ENCODE measurements at regions not wholly inside any gene's neighbourhood (a gene's known extent, or its start where the extent isn't known, plus 50 kb on each side); places are given as distances from the start of the nearest gene placed in this dataset.

- no peaks in the 10 kb centered on the region for H3K9me3 ChIP-seq (ENCODE audit: control insufficient read depth, insufficient read depth, low read length)
- no peaks in the 10 kb centered on the region for H3K36me3 ChIP-seq (ENCODE audit: control insufficient read depth, low read length)
- H3F3A ChIP-seq (ENCODE audit: control insufficient read depth, insufficient read depth) = no peaks in the 10 kb centered on the region
- H3K4me1 ChIP-seq (ENCODE audit: control insufficient read depth, low read length) = no peaks in the 10 kb centered on the region
- TF ChIP-seq CTCF (IDR thresholded peaks at IDR 0.05; ENCODE audit: low read depth, low read length, poor library complexity, severe bottlenecking) (no peak), EZH2phosphoT487 (IDR thresholded peaks at IDR 0.05; ENCODE audit: borderline replicate concordance, low read length) (no peak)
- no peak overlapping the region for H3K4me2 ChIP-seq (ENCODE audit: low read length)
- no peaks in the 10 kb centered on the region for H3K27me3 ChIP-seq (ENCODE audit: control insufficient read depth, low read length)
- H3K4me3 ChIP-seq (ENCODE audit: low read length) = no peak overlapping the region
- H3K9me2 ChIP-seq (replicated peaks; ENCODE audit: control insufficient read depth, low read length) = no peaks in the 10 kb centered on the region
- H3K79me2 ChIP-seq (ENCODE audit: control insufficient read depth, low read length) = no peaks in the 10 kb centered on the region
- H3K27ac ChIP-seq (ENCODE audit: low read depth, low read length) = no peak overlapping the region
- H4K20me1 ChIP-seq (ENCODE audit: control insufficient read depth, insufficient read depth, low read depth, low read length) = no peaks in the 10 kb centered on the region
These were observed 740.5 kb downstream of the SORCS1 start for GRCh38 chr10:106424054-106424453.

DNA sequence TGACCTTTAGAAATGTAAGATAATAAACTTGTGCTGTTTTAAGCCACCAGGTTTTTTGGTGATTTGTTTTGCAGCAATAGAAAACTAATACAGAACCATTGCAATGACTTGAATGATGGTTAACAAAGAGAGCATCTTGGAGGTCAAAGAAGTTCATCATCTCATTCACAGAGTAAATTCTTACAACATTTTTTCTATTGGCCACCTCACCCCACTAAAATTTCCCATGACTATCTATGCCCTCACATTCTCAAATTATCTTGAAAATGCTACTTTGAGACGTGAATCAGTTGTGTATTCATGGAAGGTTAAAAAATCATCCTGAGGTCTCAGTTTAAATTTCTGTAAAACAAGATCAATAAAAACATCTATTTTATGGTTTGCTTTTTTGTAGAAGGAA is 754.2 kb downstream of the SORCS1 start:
- TF ChIP-seq EZH2phosphoT487 (IDR thresholded peaks at IDR 0.05; ENCODE audit: borderline replicate concordance, low read length) (no peak), CTCF (IDR thresholded peaks at IDR 0.05; ENCODE audit: low read depth, low read length, poor library complexity, severe bottlenecking) (no peak)
- no peaks in the 10 kb centered on the region for H3K9me3 ChIP-seq (ENCODE audit: control insufficient read depth, insufficient read depth, low read length)

GRCh38 chr10:106405141-106405540 is 759.4 kb downstream of the SORCS1 start:
- H3K4me1 ChIP-seq (ENCODE audit: control insufficient read depth, low read length) = no peaks in the 10 kb centered on the region
- H3K36me3 ChIP-seq (ENCODE audit: control insufficient read depth, low read length) = no peaks in the 10 kb centered on the region
- no peaks in the 10 kb centered on the region for H3F3A ChIP-seq (ENCODE audit: control insufficient read depth, insufficient read depth)
- no peaks in the 10 kb centered on the region for H4K20me1 ChIP-seq (ENCODE audit: control insufficient read depth, insufficient read depth, low read depth, low read length)
- TF ChIP-seq CTCF (IDR thresholded peaks at IDR 0.05; ENCODE audit: low read depth, low read length, poor library complexity, severe bottlenecking) (no peak), EZH2phosphoT487 (IDR thresholded peaks at IDR 0.05; ENCODE audit: borderline replicate concordance, low read length) (no peak)
- H3K9me2 ChIP-seq (replicated peaks; ENCODE audit: control insufficient read depth, low read length) = no peaks in the 10 kb centered on the region
- H3K79me2 ChIP-seq (ENCODE audit: control insufficient read depth, low read length) = no peaks in the 10 kb centered on the region
- no peak overlapping the region for H3K4me2 ChIP-seq (ENCODE audit: low read length)
- H3K27ac ChIP-seq (ENCODE audit: low read depth, low read length) = no peak overlapping the region
- no peak overlapping the region for H3K4me3 ChIP-seq (ENCODE audit: low read length)
- no peaks in the 10 kb centered on the region for H3K27me3 ChIP-seq (ENCODE audit: control insufficient read depth, low read length)
- H3K9me3 ChIP-seq (ENCODE audit: control insufficient read depth, insufficient read depth, low read length) = no peaks in the 10 kb centered on the region

More for the DNA sequence above, 754.2 kb downstream of the SORCS1 start:
- Histone ChIP-seq H3K4me3 (ENCODE audit: low read length) (no peak overlapping the region), H3K27ac (ENCODE audit: low read depth, low read length) (no peak overlapping the region), H4K20me1 (ENCODE audit: control insufficient read depth, insufficient read depth, low read depth, low read length) (no peaks in the 10 kb centered on the region), H3K36me3 (ENCODE audit: control insufficient read depth, low read length) (no peaks in the 10 kb centered on the region), H3K4me2 (ENCODE audit: low read length) (no peak overlapping the region), H3F3A (ENCODE audit: control insufficient read depth, insufficient read depth) (no peaks in the 10 kb centered on the region), H3K27me3 (ENCODE audit: control insufficient read depth, low read length) (no peaks in the 10 kb centered on the region), H3K4me1 (ENCODE audit: control insufficient read depth, low read length) (no peaks in the 10 kb centered on the region), H3K79me2 (ENCODE audit: control insufficient read depth, low read length) (no peaks in the 10 kb centered on the region), H3K9me2 (replicated peaks; ENCODE audit: control insufficient read depth, low read length) (no peaks in the 10 kb centered on the region)

DNA sequence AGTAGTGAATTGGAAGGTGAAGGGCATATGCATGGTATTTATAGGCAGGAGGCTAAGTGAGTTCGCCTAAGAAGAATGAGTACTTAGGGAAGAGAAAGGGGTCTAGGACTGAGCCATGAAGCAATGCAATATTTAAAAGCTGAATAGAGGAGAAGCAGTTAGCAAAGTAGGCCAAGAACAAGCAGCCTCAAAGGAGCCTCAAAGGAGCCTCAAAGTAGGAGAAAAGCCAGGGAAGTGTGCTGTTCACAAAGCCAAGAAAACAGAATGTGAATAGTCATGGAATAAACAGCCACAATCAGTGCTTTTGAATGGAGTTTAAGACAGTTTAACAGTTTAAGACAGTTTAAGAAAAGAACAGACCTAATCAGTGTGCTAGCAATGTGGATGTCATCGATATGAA is 762.0 kb downstream of the SORCS1 start:
- Histone ChIP-seq H4K20me1 (ENCODE audit: control insufficient read depth, insufficient read depth, low read depth, low read length) (no peaks in the 10 kb centered on the region), H3F3A (ENCODE audit: control insufficient read depth, insufficient read depth) (no peaks in the 10 kb centered on the region), H3K27me3 (ENCODE audit: control insufficient read depth, low read length) (no peaks in the 10 kb centered on the region), H3K9me2 (replicated peaks; ENCODE audit: control insufficient read depth, low read length) (no peaks in the 10 kb centered on the region), H3K4me3 (ENCODE audit: low read length) (no peak overlapping the region), H3K9me3 (ENCODE audit: control insufficient read depth, insufficient read depth, low read length) (no peaks in the 10 kb centered on the region), H3K27ac (ENCODE audit: low read depth, low read length) (no peak overlapping the region), H3K79me2 (ENCODE audit: control insufficient read depth, low read length) (no peaks in the 10 kb centered on the region), H3K4me1 (ENCODE audit: control insufficient read depth, low read length) (no peaks in the 10 kb centered on the region), H3K4me2 (ENCODE audit: low read length) (no peak overlapping the region), H3K36me3 (ENCODE audit: control insufficient read depth, low read length) (no peaks in the 10 kb centered on the region)
- no peak for TF ChIP-seq EZH2phosphoT487 (IDR thresholded peaks at IDR 0.05; ENCODE audit: borderline replicate concordance, low read length)
- TF ChIP-seq CTCF (IDR thresholded peaks at IDR 0.05; ENCODE audit: low read depth, low read length, poor library complexity, severe bottlenecking) = no peak
